GM21390 (cell line): ENCODE measurements at regions not wholly inside any gene's neighbourhood (a gene's known extent, or its start where the extent isn't known, plus 50 kb on each side); places are given as distances from the start of the nearest gene placed in this dataset.

Experiments
- ATAC-seq: cut with Tn5 transposase; IDR thresholded peaks from one replicate; pipeline ENCODE4 v1.9.1; 2021; ENCODE audit not compliant: unreplicated experiment

DNA sequence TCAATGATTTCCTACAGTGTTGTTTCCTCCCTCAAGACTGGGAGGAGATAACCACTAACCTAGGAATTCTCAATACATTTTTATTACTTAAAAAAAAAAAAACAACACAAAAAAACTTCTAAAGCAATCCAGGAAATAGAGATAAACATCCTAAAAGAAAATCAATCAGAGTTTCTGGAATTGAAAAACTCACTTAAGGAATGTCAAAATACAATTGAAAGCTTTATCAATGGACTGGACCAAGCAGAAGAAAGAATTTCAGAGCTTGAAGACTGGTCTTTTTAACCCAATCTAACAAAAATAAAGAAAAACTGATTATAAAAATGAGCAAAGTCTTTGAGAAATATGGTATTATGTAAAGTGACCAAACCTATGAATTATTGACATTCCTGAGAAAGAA, 394.1 kb downstream of the XPNPEP1 start:
- ATAC-seq = no peak

DNA sequence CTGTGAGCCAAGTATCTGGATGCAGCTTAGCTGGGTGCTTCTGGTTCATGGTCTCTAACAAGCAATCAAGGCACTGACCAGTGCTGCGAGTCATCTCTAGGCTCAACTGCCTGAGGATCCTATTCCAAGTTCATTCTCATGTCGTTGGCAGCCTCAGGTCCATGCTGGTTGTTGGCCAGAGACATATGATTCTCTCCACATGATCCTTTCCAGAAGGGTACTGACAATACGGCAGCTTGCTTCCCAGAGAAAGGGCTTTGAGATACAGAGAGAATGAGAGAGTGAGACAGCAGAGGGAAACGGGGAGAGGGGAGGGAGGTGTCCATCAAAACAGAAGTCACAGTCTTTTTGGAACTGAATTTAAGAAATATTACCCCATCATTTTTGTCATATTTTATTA, 405.6 kb downstream of the XPNPEP1 start:
- no peak for ATAC-seq

DNA sequence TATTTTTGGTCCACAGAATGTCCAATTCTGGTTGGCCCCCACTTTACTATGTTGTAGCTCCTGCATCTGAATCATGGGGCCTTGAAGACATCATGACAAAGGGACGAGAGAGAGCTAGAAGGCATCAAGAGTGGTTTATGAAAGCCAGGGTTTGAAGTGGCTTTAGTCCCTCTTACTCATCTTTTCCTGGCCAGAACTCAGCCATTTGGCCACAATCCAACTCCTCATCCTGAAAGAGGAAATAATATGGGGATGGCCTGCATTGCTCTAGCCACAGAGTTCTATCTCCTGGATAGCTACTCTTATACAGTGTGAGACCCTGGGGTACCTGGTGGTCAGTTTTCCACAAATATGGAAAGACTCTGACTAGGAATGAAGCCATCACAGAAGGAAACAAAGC, 418.9 kb downstream of the XPNPEP1 start:
- no peak for ATAC-seq

DNA sequence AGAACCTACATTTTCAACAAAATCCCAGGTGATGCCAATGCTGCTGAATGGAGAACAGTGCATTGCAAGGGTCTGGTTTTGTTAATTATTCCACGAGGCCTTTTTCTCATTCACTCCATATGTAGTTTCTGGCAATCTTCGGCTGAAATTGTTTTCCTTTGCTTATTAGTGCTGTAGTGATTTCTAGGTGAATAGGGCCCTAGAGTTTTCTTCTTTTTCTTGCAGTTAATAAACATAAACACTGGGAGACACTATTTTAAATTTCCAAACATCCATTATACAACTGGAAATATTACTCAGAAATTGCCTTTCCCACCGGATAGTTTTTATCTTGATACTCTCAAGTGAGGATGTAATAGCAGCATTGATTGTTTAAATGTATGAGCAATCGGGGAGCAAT, 435.6 kb downstream of the XPNPEP1 start:
- no peak for ATAC-seq

DNA sequence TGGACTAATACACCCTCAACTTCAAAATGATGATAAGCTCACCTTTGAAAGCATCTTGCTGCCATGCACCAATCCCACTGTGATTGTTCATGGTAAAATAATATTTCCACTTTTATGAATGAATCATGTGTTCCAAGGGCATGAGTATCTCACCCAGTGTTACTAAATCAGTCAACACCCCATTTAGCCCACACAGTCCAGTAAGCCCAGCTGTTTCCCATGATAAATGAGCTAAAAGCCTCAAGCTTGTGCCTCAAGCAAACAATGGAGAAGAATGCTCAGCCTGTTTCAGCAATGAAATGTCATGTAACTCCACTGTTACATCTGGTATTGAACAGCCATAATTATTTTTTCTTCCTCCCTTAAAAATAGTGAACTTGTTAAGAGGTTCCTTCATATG, 442.5 kb downstream of the XPNPEP1 start:
- ATAC-seq = no peak

DNA sequence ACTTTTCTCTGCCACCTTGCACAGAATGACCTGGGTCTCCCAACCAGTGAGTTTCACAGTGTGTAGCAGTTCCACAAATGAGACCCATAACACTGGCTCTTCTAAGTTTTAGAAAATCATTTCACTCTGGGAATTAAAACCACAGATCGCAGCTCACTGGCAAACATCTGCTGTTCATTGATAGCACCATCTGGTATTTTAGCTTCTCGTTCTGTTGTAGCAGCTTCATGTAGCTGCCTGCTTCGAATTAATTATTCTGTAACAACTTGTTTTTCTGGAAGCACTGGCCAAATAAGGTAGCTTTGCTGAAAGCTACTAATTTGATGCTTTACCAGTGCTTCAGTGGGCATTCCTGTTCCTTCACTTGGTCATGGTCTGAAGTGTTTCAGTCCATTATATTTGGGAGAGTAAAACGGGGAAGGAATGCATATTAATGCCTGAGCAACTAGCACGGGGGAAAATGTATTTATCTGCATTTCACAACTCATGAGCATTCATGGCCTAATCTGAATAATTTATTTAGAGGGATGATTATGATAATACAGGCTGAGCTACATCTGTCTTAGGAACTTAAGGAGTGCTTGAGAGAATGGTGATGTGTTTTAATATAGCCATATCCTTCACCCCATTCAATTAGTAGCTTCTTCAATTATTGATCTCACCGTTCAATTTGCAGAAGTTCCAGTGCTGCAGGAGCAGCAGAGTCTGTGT, 447.4 kb downstream of the XPNPEP1 start:
- no peak for ATAC-seq

DNA sequence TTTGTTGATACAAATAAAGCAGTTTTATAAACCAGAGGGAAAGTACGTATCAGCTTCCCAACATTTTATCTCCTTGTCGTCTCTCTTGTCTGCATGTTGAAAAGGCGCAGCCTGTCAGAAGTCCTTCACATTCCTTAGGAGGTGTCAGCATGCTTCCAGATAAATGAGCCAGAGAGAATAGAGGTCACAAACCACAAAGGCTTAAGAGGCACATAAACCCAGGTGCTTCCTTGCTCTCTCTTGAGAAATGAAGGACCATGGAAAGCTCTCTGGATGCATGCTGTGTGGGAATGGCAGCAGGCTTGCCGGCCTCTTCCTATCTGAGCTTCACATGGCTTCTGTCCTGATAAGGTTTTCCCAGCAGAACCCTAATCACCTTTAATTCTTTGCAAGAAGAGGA, 448.5 kb downstream of the XPNPEP1 start:
- no peak for ATAC-seq

DNA sequence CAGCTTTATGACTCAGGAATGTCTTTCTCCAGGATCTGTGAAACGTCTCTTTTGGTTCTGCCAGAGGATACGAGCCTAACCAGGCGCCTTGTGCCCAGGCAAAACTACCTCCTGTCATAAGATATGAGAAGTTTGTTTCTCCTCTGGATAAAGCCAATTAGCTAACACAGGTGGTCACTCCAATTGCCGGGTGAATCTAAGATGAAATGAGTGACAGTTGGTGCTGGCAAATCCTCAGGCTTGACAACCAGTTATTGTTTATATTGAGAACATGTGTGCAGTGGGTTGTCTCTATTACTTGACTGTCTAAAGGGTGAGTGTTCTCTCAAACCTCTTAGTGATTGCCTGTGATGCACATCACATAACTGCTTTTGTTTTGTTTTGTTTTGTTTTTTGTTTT, 449.1 kb downstream of the XPNPEP1 start:
- ATAC-seq = no peak

DNA sequence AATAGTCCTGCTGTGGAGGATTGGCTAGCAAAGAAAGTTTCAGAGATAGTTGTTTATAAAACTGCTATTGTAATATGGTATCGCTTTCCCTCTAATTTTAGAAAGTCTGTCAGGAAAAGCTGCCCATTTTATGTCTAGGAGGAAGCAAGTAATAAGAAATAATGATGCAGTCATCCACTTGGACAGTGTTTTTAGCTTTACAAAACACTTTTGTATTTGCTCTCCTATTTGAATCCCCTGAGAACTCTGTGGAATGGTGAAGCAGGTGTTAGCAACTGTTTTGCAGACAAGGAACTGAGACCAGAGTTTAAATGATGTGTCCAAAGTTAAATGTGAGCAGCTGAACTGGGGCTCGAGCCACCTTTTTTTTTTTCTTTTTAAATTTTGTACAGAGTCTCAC, 455.8 kb downstream of the XPNPEP1 start:
- no peak for ATAC-seq

DNA sequence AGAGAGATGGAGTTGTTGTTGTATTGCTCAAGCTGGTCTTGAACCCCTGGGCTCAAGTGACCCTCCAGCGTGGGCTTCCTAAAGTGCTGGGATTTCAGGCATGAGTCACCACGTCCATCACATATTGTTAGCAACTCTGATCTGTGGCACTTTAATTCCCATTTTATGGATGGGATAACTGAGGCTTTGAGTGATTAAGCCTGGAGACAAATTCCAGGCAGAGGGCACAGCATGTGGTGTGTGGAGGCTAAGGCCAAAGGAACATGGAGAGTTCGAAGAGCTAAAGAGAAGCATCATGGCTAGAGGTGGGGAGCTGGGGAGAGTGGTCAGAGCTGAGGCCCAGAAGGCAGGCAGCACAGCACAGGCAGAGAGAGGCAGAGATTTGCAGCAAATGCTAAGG, 458.4 kb downstream of the XPNPEP1 start:
- ATAC-seq = no peak

DNA sequence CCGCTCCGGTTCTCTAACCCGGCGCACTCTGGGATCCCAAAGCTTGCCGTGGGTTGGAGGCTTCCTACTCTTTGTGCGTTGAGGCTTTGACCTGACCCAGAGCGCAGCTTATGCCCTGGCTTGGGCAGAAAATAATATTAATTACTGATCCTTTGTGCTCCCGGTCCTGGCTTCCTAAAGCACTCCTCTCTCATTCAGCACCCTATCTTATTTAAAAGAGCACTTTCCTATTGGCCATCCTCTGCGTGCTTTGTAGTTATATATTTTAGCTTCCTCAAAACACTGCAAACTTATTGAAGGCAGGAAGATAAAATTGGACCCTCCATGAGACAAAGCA, 466.0 kb downstream of the XPNPEP1 start:
- ATAC-seq = no peak

DNA sequence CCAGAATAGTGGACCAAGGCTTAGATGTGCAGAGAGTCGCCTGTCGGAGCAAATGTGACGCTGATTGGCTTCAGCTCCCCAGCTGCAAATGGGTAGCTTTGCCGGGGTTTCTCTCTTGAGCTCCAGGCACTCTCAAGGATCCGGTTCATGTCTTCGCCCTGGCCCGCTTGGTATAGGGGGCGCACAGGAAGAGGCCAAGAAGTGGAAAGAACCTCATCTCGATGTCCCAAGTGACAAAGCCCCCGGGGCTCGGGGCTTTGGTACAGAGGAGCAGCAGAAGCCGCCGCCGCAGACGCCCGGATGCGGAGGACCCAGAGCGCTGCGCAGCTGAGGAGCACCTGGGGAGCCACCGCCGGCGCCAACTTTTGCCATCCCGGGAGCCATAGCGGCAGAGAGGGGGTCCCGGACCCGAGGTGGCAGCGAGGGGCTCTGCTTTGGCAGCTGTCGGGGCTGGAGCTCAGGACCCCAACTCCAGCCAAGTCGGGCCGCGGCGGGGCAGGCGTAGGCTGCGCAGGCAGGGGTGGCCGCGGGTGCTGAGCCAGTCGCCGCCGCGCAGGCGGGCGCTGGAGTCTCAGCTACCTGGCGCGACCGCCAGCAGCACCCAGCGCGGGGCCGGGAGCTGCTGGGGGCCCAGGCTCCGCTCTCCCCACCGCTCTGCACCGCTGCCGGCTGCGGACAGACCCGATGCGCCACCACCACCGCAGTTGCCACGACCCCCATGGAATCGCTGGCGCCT, 466.6 kb downstream of the XPNPEP1 start:
- no peak for ATAC-seq

DNA sequence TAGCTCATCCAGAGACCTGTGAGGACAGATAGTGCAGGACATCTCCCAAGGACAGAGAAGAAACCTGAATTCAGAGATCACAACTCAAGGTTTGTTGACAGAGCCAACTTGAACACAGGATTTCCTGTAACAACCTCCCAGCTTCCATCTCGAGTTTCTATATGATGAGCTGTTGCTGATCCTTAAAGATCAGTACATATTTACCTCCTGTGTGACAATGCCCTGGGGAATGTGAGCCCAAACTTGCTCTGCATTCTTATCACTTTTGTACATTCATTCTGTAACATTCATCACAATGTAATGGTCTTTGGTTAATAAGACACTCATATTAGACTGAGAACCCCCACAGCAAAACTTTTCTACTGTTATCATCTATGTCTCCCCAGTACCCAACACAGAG, 468.6 kb downstream of the XPNPEP1 start:
- no peak for ATAC-seq

DNA sequence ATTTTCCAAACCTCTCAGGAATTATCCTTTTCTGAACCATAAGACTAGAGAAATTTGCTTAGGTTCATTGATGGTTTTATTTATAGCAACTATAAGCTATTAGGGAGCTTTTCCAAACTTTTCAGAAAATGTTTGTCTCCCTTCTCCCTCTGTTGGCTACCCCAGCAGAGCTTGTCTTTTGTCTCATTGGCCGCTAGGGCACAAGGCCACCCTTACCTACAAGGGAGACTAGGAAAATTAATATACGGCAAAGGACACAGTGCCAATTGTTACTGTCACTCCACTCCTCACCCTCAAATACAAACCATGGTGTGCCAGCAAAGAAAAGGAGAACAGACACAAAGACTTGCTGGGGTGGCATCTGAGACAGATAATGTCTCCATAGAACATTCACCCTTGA, 471.4 kb downstream of the XPNPEP1 start:
- no peak for ATAC-seq

DNA sequence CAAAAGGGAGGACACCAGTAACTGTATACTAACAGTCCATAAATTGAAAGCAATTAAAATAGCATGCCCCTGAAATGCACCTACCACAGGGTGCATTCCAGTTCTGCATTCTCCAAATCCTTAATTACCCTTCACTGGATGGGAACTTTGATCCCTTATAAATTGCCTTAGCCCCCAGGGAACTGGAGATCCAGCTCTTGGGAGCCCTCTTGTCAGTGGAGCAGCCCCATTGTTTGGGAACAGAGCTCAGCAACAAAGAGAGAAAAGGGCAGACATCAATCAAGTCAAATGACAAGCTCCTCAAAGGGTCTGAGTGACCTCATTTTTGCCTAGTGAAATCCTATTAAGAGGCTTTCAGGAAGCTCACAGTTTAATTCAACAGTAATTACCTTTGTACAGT, 472.6 kb downstream of the XPNPEP1 start:
- ATAC-seq = no peak

DNA sequence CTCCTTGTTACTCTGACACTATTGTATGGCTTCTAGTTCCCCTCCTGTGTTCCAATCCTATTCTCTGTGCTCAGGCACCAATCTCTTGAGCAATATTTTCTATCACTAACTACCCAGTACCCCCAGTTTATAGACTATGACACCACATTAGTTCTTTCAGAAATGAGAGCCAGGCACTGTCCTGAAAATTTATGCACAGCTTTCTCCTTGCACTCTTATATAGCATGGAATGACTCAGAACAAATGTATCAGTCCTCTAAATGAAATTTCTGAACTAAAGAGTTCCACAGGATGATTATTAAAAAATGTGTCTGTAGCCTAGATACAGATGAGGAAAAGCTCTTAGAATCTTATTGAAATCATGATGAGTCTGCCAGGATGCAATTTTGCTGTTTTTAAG, 489.9 kb downstream of the XPNPEP1 start:
- no peak for ATAC-seq

DNA sequence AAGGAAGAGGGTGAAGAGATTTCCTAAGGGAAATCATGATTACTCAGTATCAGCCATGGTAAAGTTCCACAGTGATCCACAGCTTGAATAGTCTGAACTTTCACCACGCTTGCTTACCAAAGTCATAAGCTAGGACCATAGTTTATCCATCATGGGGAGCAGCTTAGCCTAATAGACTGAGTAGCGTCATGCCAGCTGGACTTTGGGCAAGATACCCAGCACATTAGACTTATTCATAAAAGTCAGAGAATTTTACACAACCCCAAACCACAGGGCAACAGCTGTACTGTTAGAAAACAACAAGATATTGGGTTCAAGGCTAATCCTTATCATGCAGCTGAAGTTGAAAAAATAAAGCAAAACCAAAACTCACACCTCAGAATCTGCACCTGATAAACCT, 491.0 kb downstream of the XPNPEP1 start:
- no peak for ATAC-seq

DNA sequence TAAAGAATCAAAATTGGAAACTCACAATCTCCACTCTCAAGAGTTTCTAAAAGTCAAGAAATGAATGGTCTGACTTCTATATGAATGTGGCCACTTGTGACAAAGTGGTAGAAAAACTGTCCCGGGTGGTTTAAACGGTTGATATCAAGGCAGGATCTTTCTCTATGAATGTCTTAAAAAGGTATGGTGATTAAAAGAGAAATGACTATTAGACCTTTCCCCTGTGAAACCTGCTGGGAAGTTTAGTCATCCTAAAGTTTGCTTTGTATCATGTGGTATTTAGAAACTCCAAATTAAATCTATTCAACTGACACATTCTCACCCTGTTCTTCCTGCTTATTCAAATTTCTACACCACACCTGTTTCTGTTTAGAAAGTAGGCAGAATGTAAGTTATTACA, 492.5 kb downstream of the XPNPEP1 start:
- no peak for ATAC-seq

DNA sequence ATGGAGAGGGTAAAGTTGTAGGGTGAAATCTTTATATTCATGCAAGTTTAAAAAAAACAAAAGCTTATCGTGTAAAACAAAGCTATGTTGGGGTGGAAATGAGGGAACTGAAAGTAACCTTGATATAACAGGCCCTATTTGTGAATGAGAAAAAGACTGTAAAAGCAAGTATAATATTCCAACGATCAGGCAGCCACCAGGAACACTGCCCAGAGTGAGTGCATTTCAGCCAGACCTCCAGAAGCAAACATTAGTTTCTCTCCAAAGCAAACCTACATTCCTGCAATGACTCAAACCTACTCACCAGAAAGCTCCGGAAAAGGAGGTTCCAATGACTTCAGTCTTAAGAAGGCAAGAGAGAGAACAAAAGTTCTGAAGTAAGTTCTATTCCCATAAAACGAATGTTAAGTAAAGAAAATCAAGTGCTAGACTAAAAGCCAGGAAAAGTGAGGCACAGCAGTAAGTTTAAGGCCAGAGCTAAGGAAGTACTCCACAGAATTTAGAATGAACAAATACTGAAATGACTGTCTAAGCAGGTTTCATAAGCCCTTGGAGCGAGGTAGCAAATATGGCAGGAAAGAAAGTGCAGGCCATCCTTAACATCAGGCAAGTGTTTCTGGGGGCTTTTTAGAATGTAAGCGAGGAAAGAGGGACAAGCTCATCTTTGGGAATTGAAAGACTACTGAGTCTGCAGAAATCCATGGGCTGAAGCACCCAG, 493.1 kb downstream of the XPNPEP1 start:
- ATAC-seq = no peak

DNA sequence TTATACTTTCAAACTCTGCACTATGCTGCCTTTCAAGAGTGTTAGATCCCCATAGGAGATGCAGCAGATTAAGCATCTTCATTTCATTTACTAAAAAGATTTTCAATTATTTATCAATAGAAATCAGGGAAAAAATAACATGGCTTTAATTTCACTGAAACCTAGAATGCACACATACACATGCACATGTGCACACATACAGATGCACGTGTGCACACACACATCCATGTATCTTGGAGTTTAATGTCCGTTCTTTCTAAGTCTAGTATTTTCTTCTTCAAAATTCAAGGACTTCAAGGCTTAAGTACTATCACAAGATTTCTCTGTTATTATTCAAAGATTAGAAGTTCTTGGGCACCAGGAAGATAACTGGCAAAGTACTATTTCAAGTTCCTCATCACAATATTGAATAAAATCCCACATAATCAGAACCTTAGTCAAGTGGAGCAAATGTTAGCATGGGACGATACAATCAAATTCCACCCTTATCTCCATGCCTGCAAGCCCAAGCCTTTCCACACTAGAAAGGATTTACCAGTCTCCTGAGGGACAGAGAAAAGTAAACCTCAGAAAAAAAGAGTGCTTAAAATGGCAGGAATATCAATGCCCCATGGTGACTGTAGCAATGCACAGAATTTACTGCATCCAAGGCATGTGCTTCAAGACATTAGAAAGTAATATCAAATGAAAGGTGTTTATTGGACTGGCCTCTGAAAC, 494.4 kb downstream of the XPNPEP1 start:
- no peak for ATAC-seq

DNA sequence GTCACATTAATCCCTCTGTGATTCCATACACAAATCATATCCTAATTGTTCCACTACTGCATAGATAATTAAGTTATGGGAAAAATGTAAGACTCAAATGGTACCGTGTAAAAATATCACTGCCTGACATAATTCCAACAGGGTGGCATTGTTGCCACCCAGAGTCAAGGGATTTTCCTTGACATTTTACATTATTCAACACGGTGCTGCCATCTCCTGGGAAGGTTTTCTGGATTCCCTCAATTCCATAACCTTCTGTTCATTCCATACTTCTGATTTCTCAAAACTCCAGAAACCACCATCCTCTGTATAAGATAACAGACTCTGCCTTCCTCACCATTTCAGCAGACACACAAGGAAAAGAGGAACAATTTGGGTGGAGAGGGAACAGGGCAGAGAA, 495.9 kb downstream of the XPNPEP1 start:
- ATAC-seq = no peak

DNA sequence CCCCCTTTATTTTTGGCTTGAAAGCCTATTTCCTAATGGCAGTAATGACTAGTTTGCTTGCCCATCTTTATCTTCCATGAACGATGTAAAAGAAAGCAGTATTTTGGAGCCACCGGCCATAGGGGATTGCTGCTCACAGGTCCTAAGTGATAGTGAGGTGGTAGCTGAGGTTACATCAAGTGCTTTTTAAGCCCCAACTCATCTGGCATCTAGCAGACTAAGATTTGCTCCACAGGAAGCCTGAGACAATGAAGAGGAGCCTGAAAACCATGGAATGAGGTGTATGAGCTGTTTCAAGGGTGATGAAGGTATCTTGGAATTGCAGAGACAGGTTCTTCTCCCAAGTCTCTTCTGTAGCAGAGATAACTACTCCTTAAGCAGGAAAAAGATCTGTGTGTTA, 496.3 kb downstream of the XPNPEP1 start:
- no peak for ATAC-seq
